Esophagus (tissue), 2 donors: ENCODE measurements at regions not wholly inside any gene's neighbourhood (a gene's known extent, or its start where the extent isn't known, plus 50 kb on each side); places are given as distances from the start of the nearest gene placed in this dataset.
A peak's percentile ranks its signal among the peaks of the same experiment; 100 is the strongest.
"Not testable (repeated sequence)": the region's sequence is repeated elsewhere in the genome, so short reads cannot be mapped to it uniquely, and the experiment has no call there.

Source experiments
- H3K27ac ChIP-seq, 2 donors: one replicate each; pipeline ENCODE4 v1.5.1; 2013; ENCODE audit warnings: low read depth in 2 of 2, mild to moderate bottlenecking in 2 of 2, inconsistent platforms in 1 of 2, low read length in 1 of 2, moderate library complexity in 1 of 2
- H3K27me3 ChIP-seq, 2 donors: one replicate each; pipeline ENCODE4 v1.6.1; 2013; ENCODE audit warnings: low read length in 2 of 2, control low read depth in 1 of 2, mild to moderate bottlenecking in 1 of 2; ENCODE audit not compliant: insufficient read depth in 2 of 2, control insufficient read depth in 1 of 2
- H3K36me3 ChIP-seq, 2 donors: one replicate each; pipeline ENCODE4 v1.6.1; 2013; ENCODE audit warnings: low read length in 1 of 2; ENCODE audit not compliant: control insufficient read depth in 2 of 2, insufficient read depth in 2 of 2
- H3K4me1 ChIP-seq, 2 donors: one replicate each; pipeline ENCODE4 v1.6.1; 2013; ENCODE audit warnings: low read length in 1 of 2; ENCODE audit not compliant: control insufficient read depth in 2 of 2, insufficient read depth in 2 of 2
- H3K4me3 ChIP-seq, 2 donors: one replicate each; pipeline ENCODE4 v1.5.1; 2013; ENCODE audit warnings: low read length in 2 of 2, mild to moderate bottlenecking in 2 of 2, low read depth in 1 of 2, moderate library complexity in 1 of 2
- H3K9me3 ChIP-seq, 2 donors: one replicate each; pipeline ENCODE4 v1.6.1; 2013; ENCODE audit warnings: mild to moderate bottlenecking in 2 of 2, low read depth in 1 of 2, low read length in 1 of 2, moderate library complexity in 1 of 2; ENCODE audit not compliant: control insufficient read depth in 2 of 2, insufficient read depth in 1 of 2
- WGBS, 2 donors: extraction: QIAGEN DNeasy Blood & Tissue Kit; methylation state at CpG; one replicate each; pipeline ENCODE4 v1.1.7; 2013; 5-methylcytosine and 5-hydroxymethylcytosine counted together
- donor health status: healthy with polysubstance abuse.
- donor health status: Bipolar disorder and iron deficiency.

GRCh38 chr17:70327723-70328122, 158.4 kb downstream of the KCNJ2 start:
- Histone ChIP-seq H3K9me3 (peaks cover 0 to 2% of the 10 kb centered on the region in 2 donors), H3K4me1 (no peaks in the 10 kb centered on the region), H3K27ac (no peak overlapping the region), H3K4me3 (no peak overlapping the region), H3K27me3 (no peaks in the 10 kb centered on the region), H3K36me3 (no peaks in the 10 kb centered on the region)
- 47 to 49% methylated on average over 10 of the region's 10 CpGs for WGBS, 2 donors

- Histone ChIP-seq H3K27ac (no peak overlapping the region), H3K36me3 (no peaks in the 10 kb centered on the region), H3K27me3 (peaks cover 0 to 2% of the 10 kb centered on the region in 2 donors), H3K9me3 (peaks cover 0 to 2% of the 10 kb centered on the region in 2 donors), H3K4me3 (no peak overlapping the region), H3K4me1 (no peaks in the 10 kb centered on the region)
- 87 to 91% methylated on average over 2 of the region's 2 CpGs for WGBS, 2 donors
Measured at GRCh38 chr17:70329721-70330120, 160.4 kb downstream of the KCNJ2 start.

GRCh38 chr17:70331066-70331465, 161.7 kb downstream of the KCNJ2 start:
- 89 to 98% methylated on average over 1 of the region's 1 CpG for WGBS, 2 donors
- not testable (repeated sequence) for H3K4me3 ChIP-seq, H3K9me3 ChIP-seq, H3K27me3 ChIP-seq, H3K27ac ChIP-seq, H3K36me3 ChIP-seq, H3K4me1 ChIP-seq

GRCh38 chr17:70332356-70333210, 163.3 kb downstream of the KCNJ2 start:
- Histone ChIP-seq H3K9me3 (peaks cover 0 to 2% of the 10 kb centered on the region in 2 donors), H3K27me3 (peaks cover 0 to 2% of the 10 kb centered on the region in 2 donors), H3K4me3 (no peak overlapping the region), H3K36me3 (no peaks in the 10 kb centered on the region), H3K27ac (no peak overlapping the region), H3K4me1 (no peaks in the 10 kb centered on the region)
- WGBS, 2 donors, result 65 to 77% methylated on average over 6 of the region's 6 CpGs

GRCh38 chr17:70336411-70336810, 167.1 kb downstream of the KCNJ2 start:
- Histone ChIP-seq H3K4me1 (no peaks in the 10 kb centered on the region), H3K9me3 (peaks cover 0 to 2% of the 10 kb centered on the region in 2 donors), H3K27me3 (peaks cover 0 to 2% of the 10 kb centered on the region in 2 donors), H3K27ac (no peak overlapping the region), H3K36me3 (no peaks in the 10 kb centered on the region), H3K4me3 (no peak overlapping the region)
- WGBS, 2 donors, result 69 to 80% methylated on average over 2 of the region's 2 CpGs

DNA sequence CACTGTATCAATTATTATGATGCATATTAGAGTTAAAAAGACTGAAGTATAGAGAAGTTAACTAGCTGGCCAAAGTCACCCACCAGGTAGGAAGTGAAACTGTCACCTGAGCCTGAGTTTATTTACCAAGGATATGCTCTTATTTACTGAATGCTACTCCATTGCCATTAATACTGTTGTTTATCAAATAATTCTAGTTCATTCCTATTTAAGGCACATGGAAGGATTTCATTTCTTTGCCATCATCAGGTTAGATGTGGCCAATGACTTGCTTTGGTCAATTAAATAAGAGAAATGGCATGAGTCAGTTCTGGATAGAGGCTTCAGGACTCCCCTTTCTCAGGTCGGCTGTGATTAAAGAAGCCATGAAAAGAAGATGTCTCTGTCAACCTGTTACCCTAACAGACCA, 169.6 kb downstream of the KCNJ2 start:
- WGBS, 2 donors, result 75 to 84% methylated on average over 1 of the region's 1 CpG
- H3K27me3 ChIP-seq, result no peaks in the 10 kb centered on the region
- no peak overlapping the region for H3K27ac ChIP-seq
- H3K4me3 ChIP-seq, result no peak overlapping the region
- no peaks in the 10 kb centered on the region for H3K36me3 ChIP-seq
- no peaks in the 10 kb centered on the region for H3K9me3 ChIP-seq
- no peaks in the 10 kb centered on the region for H3K4me1 ChIP-seq

GRCh38 chr17:70343114-70343513, 173.8 kb downstream of the KCNJ2 start:
- Histone ChIP-seq H3K36me3 (no peaks in the 10 kb centered on the region), H3K4me1 (no peaks in the 10 kb centered on the region), H3K27ac (no peak overlapping the region), H3K27me3 (no peaks in the 10 kb centered on the region), H3K4me3 (no peak overlapping the region), H3K9me3 (no peaks in the 10 kb centered on the region)
- WGBS, 2 donors, result 82 to 91% methylated on average over 5 of the region's 5 CpGs

DNA sequence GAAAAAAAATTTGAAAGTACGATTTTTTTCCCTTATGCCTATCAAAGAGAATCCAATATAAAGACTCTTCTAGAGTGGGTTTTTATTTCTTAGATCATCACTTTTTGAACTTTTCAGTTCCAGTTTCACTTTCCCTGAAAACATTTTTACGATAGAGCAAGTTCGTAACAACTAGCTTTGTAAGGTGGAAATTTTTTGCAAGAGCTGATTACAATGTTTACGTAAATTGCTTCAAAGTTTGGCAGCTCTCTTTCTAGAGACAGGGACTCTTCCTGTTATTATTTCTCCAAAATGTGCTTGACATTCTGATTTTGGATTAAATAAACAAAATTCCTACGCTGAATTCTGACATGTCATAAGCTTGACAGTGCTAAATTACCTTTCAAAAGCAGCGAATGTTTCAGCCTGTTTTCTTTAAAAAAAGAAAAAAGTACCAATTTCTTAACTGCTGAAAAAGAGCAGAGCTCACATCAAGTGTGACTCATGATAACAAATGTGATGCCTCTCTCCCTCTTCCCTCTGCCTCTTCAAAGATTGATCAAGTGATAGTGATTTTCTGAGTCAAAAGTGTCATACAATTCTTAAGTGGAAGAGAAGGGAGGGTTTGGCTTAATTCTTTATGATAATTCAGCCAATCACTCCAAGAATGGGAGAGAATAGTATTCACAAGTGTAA, 175.2 kb downstream of the KCNJ2 start:
- 2 to 7% methylated on average over 6 of the region's 6 CpGs for WGBS, 2 donors
- Histone ChIP-seq H3K9me3 (no peaks in the 10 kb centered on the region), H3K36me3 (no peaks in the 10 kb centered on the region), H3K4me3 (peak overlapping the region in 1 of 2 donors; percentile 19), H3K27ac (no peak overlapping the region), H3K27me3 (no peaks in the 10 kb centered on the region), H3K4me1 (no peaks in the 10 kb centered on the region)

DNA sequence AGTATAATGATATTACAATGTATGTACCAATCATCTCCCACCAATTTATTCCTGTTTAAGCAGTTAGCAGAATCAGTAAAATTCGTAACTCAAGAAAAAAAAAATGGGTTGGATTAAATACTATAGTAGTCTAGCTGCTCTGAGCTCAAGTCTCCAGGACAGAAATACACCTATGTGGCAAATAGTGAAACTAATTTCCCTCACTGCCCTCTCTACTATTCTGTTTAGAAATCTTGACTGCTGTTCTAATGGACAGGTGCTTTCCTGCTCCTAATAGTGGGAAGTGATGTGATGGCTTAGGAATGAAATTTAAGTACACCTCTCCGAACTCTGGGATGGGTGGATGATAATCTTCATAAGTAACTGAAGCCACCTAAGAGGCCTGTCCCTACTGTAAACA, 175.7 kb downstream of the KCNJ2 start:
- no peak overlapping the region for H3K27ac ChIP-seq
- no peaks in the 10 kb centered on the region for H3K27me3 ChIP-seq
- no peaks in the 10 kb centered on the region for H3K36me3 ChIP-seq
- H3K4me1 ChIP-seq, result no peaks in the 10 kb centered on the region
- no peak overlapping the region for H3K4me3 ChIP-seq
- no peaks in the 10 kb centered on the region for H3K9me3 ChIP-seq
- WGBS, 2 donors, result 63 to 72% methylated on average over 2 of the region's 2 CpGs
